ENCODE measurements at regions not wholly inside any gene's neighbourhood (a gene's known extent, or its start where the extent isn't known, plus 50 kb on each side); places are given as distances from the start of the nearest gene placed in this dataset.

- TF ChIP-seq EZH2 (optimal IDR thresholded peaks at IDR 0.05; ENCODE audit: low read depth, low read length) (no peak), CTCF (IDR thresholded peaks at IDR 0.05; ENCODE audit: low read length) (no peak), EZH2phosphoT487 (IDR thresholded peaks at IDR 0.05; ENCODE audit: low read length) (no peak)
- Histone ChIP-seq H3K9me2 (replicated peaks; ENCODE audit: insufficient read depth, low read length) (no peaks in the 10 kb centered on the region), H3K4me2 (ENCODE audit: low read depth, low read length) (no peak overlapping the region), H3K9ac (ENCODE audit: low read length) (no peak overlapping the region), H2AFZ (ENCODE audit: low read length) (no peak overlapping the region), H3K9me3 (replicated peaks; ENCODE audit: insufficient read depth, low read length) (no peaks in the 10 kb centered on the region), H3K79me2 (ENCODE audit: low read length) (no peaks in the 10 kb centered on the region), H3K27me3 (replicated peaks; ENCODE audit: insufficient read depth, low read length) (no peaks in the 10 kb centered on the region), H3K36me3 (replicated peaks; ENCODE audit: insufficient read depth, low read length) (no peaks in the 10 kb centered on the region), H3F3A (ENCODE audit: insufficient read depth, low read length) (no peaks in the 10 kb centered on the region), H3K4me3 (ENCODE audit: low read length) (no peak overlapping the region), H3K4me1 (ENCODE audit: low read length) (no peaks in the 10 kb centered on the region), H4K20me1 (ENCODE audit: insufficient read depth, low read length) (no peaks in the 10 kb centered on the region), H3K27ac (ENCODE audit: low read length) (no peak overlapping the region)
- no peak for DNase-seq
These were observed 315.1 kb downstream of the THBS2 start for GRCh38 chr6:168938546-168938945.

GRCh38 chr6:168937054-168937453 is 316.6 kb downstream of the THBS2 start:
- no peaks in the 10 kb centered on the region for H3K4me1 ChIP-seq (ENCODE audit: low read length)
- no peak overlapping the region for H2AFZ ChIP-seq (ENCODE audit: low read length)
- no peak for DNase-seq
- H3K27me3 ChIP-seq (replicated peaks; ENCODE audit: insufficient read depth, low read length), result no peaks in the 10 kb centered on the region
- no peaks in the 10 kb centered on the region for H3K36me3 ChIP-seq (replicated peaks; ENCODE audit: insufficient read depth, low read length)
- no peak overlapping the region for H3K9ac ChIP-seq (ENCODE audit: low read length)
- H3F3A ChIP-seq (ENCODE audit: insufficient read depth, low read length), result no peaks in the 10 kb centered on the region
- H3K4me3 ChIP-seq (ENCODE audit: low read length), result no peak overlapping the region
- H4K20me1 ChIP-seq (ENCODE audit: insufficient read depth, low read length), result no peaks in the 10 kb centered on the region
- TF ChIP-seq EZH2 (optimal IDR thresholded peaks at IDR 0.05; ENCODE audit: low read depth, low read length), result no peak
- no peak for TF ChIP-seq EZH2phosphoT487 (IDR thresholded peaks at IDR 0.05; ENCODE audit: low read length)
- no peak for TF ChIP-seq CTCF (IDR thresholded peaks at IDR 0.05; ENCODE audit: low read length)
- H3K9me2 ChIP-seq (replicated peaks; ENCODE audit: insufficient read depth, low read length), result no peaks in the 10 kb centered on the region
- no peak overlapping the region for H3K27ac ChIP-seq (ENCODE audit: low read length)
- H3K9me3 ChIP-seq (replicated peaks; ENCODE audit: insufficient read depth, low read length), result no peaks in the 10 kb centered on the region
- H3K4me2 ChIP-seq (ENCODE audit: low read depth, low read length), result no peak overlapping the region
- no peaks in the 10 kb centered on the region for H3K79me2 ChIP-seq (ENCODE audit: low read length)

- no peak for DNase-seq
- Histone ChIP-seq H3F3A (ENCODE audit: insufficient read depth, low read length) (no peaks in the 10 kb centered on the region), H3K9me2 (replicated peaks; ENCODE audit: insufficient read depth, low read length) (no peaks in the 10 kb centered on the region), H3K9ac (ENCODE audit: low read length) (no peak overlapping the region), H3K27me3 (replicated peaks; ENCODE audit: insufficient read depth, low read length) (no peaks in the 10 kb centered on the region), H3K27ac (ENCODE audit: low read length) (no peak overlapping the region), H3K79me2 (ENCODE audit: low read length) (no peaks in the 10 kb centered on the region), H3K4me1 (ENCODE audit: low read length) (no peaks in the 10 kb centered on the region), H3K36me3 (replicated peaks; ENCODE audit: insufficient read depth, low read length) (no peaks in the 10 kb centered on the region), H2AFZ (ENCODE audit: low read length) (no peak overlapping the region), H3K9me3 (replicated peaks; ENCODE audit: insufficient read depth, low read length) (no peaks in the 10 kb centered on the region), H4K20me1 (ENCODE audit: insufficient read depth, low read length) (no peaks in the 10 kb centered on the region), H3K4me2 (ENCODE audit: low read depth, low read length) (no peak overlapping the region), H3K4me3 (ENCODE audit: low read length) (no peak overlapping the region)
- TF ChIP-seq EZH2phosphoT487 (IDR thresholded peaks at IDR 0.05; ENCODE audit: low read length), result no peak
- TF ChIP-seq CTCF (IDR thresholded peaks at IDR 0.05; ENCODE audit: low read length), result no peak
- TF ChIP-seq EZH2 (optimal IDR thresholded peaks at IDR 0.05; ENCODE audit: low read depth, low read length), result no peak
These were observed 318.0 kb downstream of the THBS2 start for GRCh38 chr6:168935628-168936010.
